HG03469 (cell line): ENCODE measurements at regions not wholly inside any gene's neighbourhood (a gene's known extent, or its start where the extent isn't known, plus 50 kb on each side); places are given as distances from the start of the nearest gene placed in this dataset.

Experiments used
- ATAC-seq: cut with Tn5 transposase; IDR thresholded peaks from one replicate; pipeline ENCODE4 v1.9.1; 2021; ENCODE audit warnings: mild to moderate bottlenecking, moderate library complexity, moderate number of reproducible peaks; ENCODE audit not compliant: unreplicated experiment

- ATAC-seq, result no peak
Measured at GRCh38 chr18:33960417-33960816, 264.3 kb downstream of the NOL4 start.

- ATAC-seq, result no peak
Measured at GRCh38 chr18:33959609-33960008, 265.1 kb downstream of the NOL4 start.

GRCh38 chr18:33957707-33958106, 267.0 kb downstream of the NOL4 start:
- no peak for ATAC-seq

- no peak for ATAC-seq
Measured at GRCh38 chr18:33951031-33951430, 273.7 kb downstream of the NOL4 start.

- no peak for ATAC-seq
Measured at GRCh38 chr18:33946336-33946735, 278.4 kb downstream of the NOL4 start.

- ATAC-seq, result no peak
Measured at GRCh38 chr18:33944493-33944892, 280.2 kb downstream of the NOL4 start.

GRCh38 chr18:33937270-33937816, 287.4 kb downstream of the NOL4 start:
- no peak for ATAC-seq

GRCh38 chr18:33934258-33934657, 290.5 kb downstream of the NOL4 start:
- ATAC-seq, result no peak

GRCh38 chr18:33928231-33928630, 296.5 kb downstream of the NOL4 start:
- ATAC-seq, result no peak

- no peak for ATAC-seq
Measured at GRCh38 chr18:33924576-33924975, 300.1 kb downstream of the NOL4 start.

- ATAC-seq, result no peak
Measured at GRCh38 chr18:33923980-33924379, 300.7 kb downstream of the NOL4 start.

- no peak for ATAC-seq
Measured at GRCh38 chr18:33918571-33918970, 306.1 kb downstream of the NOL4 start.

GRCh38 chr18:33916200-33916599, 308.5 kb downstream of the NOL4 start:
- no peak for ATAC-seq

GRCh38 chr18:33914399-33914798, 310.3 kb downstream of the NOL4 start:
- ATAC-seq, result no peak

GRCh38 chr18:33906046-33906445, 318.7 kb downstream of the NOL4 start:
- ATAC-seq, result no peak

GRCh38 chr18:33901894-33902512, 322.7 kb downstream of the NOL4 start:
- ATAC-seq, result no peak

- ATAC-seq, result no peak
Measured at GRCh38 chr18:33900638-33901037, 322.6 kb downstream of the ASXL3 start.

- no peak for ATAC-seq
Measured at GRCh38 chr18:33898427-33898826, 320.4 kb downstream of the ASXL3 start.

- no peak for ATAC-seq
Measured at GRCh38 chr18:33878213-33878612, 300.2 kb downstream of the ASXL3 start.

GRCh38 chr18:33875029-33875565, 297.1 kb downstream of the ASXL3 start:
- ATAC-seq, result no peak

GRCh38 chr18:33873112-33873511, 295.1 kb downstream of the ASXL3 start:
- no peak for ATAC-seq

GRCh38 chr18:33871363-33872025, 293.5 kb downstream of the ASXL3 start:
- ATAC-seq, result no peak
